ENCODE measurements at regions not wholly inside any gene's neighbourhood (a gene's known extent, or its start where the extent isn't known, plus 50 kb on each side); places are given as distances from the start of the nearest gene placed in this dataset.

DNA sequence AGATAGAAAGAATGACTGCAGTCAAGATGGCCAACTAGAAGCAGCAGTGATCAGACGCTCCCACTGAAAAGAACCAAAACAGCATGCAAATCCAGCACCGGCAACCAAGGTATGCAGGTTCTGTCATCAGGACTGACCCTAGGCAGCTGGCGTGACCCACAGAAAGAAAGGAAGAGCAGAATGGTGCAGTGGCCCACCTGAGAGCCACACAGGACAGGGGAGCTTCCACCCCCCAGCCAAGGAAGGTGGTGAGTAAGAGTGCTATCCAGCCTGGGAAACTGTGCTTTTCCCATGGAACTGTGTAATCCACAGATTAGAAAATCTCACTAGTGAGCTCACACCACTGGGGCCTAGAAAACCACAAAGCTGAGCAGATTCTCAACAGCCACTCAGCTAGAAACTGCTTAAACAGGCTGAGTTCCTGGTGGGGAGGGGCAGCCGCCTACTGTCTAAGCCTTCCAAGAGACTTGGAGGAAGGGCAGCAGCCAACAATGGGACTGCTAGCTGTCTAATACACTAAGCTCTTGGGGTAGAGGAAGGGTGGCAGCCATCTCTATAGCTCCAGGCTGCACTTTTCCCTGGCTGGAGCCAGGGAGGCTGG, 127.9 kb downstream of the EVA1A start (continued):
- TF ChIP-seq, protein P1, sequence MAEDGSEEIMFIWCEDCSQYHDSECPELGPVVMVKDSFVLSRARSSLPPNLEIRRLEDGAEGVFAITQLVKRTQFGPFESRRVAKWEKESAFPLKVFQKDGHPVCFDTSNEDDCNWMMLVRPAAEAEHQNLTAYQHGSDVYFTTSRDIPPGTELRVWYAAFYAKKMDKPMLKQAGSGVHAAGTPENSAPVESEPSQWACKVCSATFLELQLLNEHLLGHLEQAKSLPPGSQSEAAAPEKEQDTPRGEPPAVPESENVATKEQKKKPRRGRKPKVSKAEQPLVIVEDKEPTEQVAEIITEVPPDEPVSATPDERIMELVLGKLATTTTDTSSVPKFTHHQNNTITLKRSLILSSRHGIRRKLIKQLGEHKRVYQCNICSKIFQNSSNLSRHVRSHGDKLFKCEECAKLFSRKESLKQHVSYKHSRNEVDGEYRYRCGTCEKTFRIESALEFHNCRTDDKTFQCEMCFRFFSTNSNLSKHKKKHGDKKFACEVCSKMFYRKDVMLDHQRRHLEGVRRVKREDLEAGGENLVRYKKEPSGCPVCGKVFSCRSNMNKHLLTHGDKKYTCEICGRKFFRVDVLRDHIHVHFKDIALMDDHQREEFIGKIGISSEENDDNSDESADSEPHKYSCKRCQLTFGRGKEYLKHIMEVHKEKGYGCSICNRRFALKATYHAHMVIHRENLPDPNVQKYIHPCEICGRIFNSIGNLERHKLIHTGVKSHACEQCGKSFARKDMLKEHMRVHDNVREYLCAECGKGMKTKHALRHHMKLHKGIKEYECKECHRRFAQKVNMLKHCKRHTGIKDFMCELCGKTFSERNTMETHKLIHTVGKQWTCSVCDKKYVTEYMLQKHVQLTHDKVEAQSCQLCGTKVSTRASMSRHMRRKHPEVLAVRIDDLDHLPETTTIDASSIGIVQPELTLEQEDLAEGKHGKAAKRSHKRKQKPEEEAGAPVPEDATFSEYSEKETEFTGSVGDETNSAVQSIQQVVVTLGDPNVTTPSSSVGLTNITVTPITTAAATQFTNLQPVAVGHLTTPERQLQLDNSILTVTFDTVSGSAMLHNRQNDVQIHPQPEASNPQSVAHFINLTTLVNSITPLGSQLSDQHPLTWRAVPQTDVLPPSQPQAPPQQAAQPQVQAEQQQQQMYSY (CRISPR knock-in tag; IDR thresholded peaks at IDR 0.05), result no peak
- TF ChIP-seq, protein P2, sequence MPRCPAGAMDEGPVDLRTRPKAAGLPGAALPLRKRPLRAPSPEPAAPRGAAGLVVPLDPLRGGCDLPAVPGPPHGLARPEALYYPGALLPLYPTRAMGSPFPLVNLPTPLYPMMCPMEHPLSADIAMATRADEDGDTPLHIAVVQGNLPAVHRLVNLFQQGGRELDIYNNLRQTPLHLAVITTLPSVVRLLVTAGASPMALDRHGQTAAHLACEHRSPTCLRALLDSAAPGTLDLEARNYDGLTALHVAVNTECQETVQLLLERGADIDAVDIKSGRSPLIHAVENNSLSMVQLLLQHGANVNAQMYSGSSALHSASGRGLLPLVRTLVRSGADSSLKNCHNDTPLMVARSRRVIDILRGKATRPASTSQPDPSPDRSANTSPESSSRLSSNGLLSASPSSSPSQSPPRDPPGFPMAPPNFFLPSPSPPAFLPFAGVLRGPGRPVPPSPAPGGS (IDR thresholded peaks at IDR 0.05; ENCODE audit: borderline replicate concordance, insufficient read depth, low read depth, low read length, poor library complexity, severe bottlenecking), result peak; percentile 99
- TF ChIP-seq STAT3 (IDR thresholded peaks at IDR 0.05; ENCODE audit: low read depth, low read length), result no peak
- peak; percentile 40 for TF ChIP-seq RAD21 (IDR thresholded peaks at IDR 0.05; ENCODE audit: insufficient read depth, low read depth, low read length)
- no peak for TF ChIP-seq MYC (IDR thresholded peaks at IDR 0.05; ENCODE audit: insufficient read depth, insufficient read length, insufficient replicate concordance, low read length, severe bottlenecking)
- no peak for TF ChIP-seq JUND (IDR thresholded peaks at IDR 0.05; ENCODE audit: low read depth, low read length)
- TF ChIP-seq NR2C2 (IDR thresholded peaks at IDR 0.05; ENCODE audit: borderline replicate concordance, control insufficient read depth, insufficient read length, low read depth), result no peak
- TF ChIP-seq SREBF1 (IDR thresholded peaks at IDR 0.05; ENCODE audit: low read length), result no peak
- TF ChIP-seq BMI1 (IDR thresholded peaks at IDR 0.05; ENCODE audit: borderline replicate concordance), result no peak
- no peak for TF ChIP-seq TARDBP (IDR thresholded peaks at IDR 0.05; ENCODE audit: borderline replicate concordance)
- peak; percentile 75 for TF ChIP-seq PAX5 (IDR thresholded peaks at IDR 0.05; ENCODE audit: borderline replicate concordance, low read depth, low read length)
- TF ChIP-seq GATAD2B (conservative IDR thresholded peaks at IDR 0.05; ENCODE audit: low read depth), result peak; percentile 100
- 0 out of 2 replicates have a peak, but pooled peaks have one; percentile 41 for TF ChIP-seq TBL1XR1 (IDR thresholded peaks at IDR 0.05; ENCODE audit: low read depth, low read length)
- TF ChIP-seq KLF5 (IDR thresholded peaks at IDR 0.05; ENCODE audit: partially characterized antibody), result peak; percentile 64
- TF ChIP-seq EP300 (IDR thresholded peaks at IDR 0.05; ENCODE audit: borderline replicate concordance in 1 of 2, control insufficient read depth in 1 of 2, low read depth in 2 of 2, low read length in 2 of 2), result peak; percentile 50 to 69; a peak in 2 of 4 replicates
- no peak for TF ChIP-seq ZNF274 (IDR thresholded peaks at IDR 0.05; ENCODE audit: insufficient read depth, insufficient read length)
- TF ChIP-seq NFXL1 (IDR thresholded peaks at IDR 0.05; ENCODE audit: borderline replicate concordance), result no peak
- TF ChIP-seq FOXM1 (IDR thresholded peaks at IDR 0.05; ENCODE audit: low read depth, low read length), result peak; percentile 69; the same call in 1 of the 2 replicates
- TF ChIP-seq BACH1 (IDR thresholded peaks at IDR 0.05; ENCODE audit: borderline replicate concordance), result 0 out of 2 replicates have a peak, but pooled peaks have one; percentile 34
- peak; percentile 95 for TF ChIP-seq MEF2B (IDR thresholded peaks at IDR 0.05; ENCODE audit: partially characterized antibody, poor library complexity, severe bottlenecking)
- peak; percentile 72; the same call in 1 of the 2 replicates for TF ChIP-seq POLR2AphosphoS5 (IDR thresholded peaks at IDR 0.05; ENCODE audit: low read length)
- TF ChIP-seq DPF2 (IDR thresholded peaks at IDR 0.05), result peak; percentile 84
- peak; percentile 61; the same call in 1 of the 2 replicates for TF ChIP-seq SMAD5 (IDR thresholded peaks at IDR 0.05; ENCODE audit: low read depth)
- peak; percentile 90 for TF ChIP-seq ATF7 (IDR thresholded peaks at IDR 0.05; ENCODE audit: low read depth)
- no peak for TF ChIP-seq SMARCA5 (IDR thresholded peaks at IDR 0.05)
- no peak for TF ChIP-seq CBX3 (IDR thresholded peaks at IDR 0.05; ENCODE audit: borderline replicate concordance, low read depth)
- peak; percentile 89; the same call in 1 of the 3 replicates for TF ChIP-seq POU2F2 (IDR thresholded peaks at IDR 0.05; ENCODE audit: borderline replicate concordance, low read depth, low read length)

Data from GM12878 (cell line).